Smooth muscle cell (in vitro differentiated cells): ENCODE measurements at regions not wholly inside any gene's neighbourhood (a gene's known extent, or its start where the extent isn't known, plus 50 kb on each side); places are given as distances from the start of the nearest gene placed in this dataset.

Experiments used
- DNase-seq: peaks from one replicate; lab custom pipeline; 2025; ENCODE audit not compliant: unreplicated experiment; lab: John Stamatoyannopoulos, UW
- H2AFZ ChIP-seq: fragments of 200-600 bp; sonication (generic); 2 replicates; pipeline ENCODE4 v1.6.0; 2016; ENCODE audit warnings: antibody characterized with exemption, low read depth, mild to moderate bottlenecking
- H3F3A ChIP-seq: fragments of 200-600 bp; sonication (generic); 2 replicates; pipeline ENCODE4 v1.6.0; 2017; ENCODE audit warnings: antibody characterized with exemption, low read depth
- H3K27ac ChIP-seq: fragments of 200-600 bp; sonication (generic); 2 replicates; pipeline ENCODE4 v1.5.1; 2016; ENCODE audit warnings: low read depth, mild to moderate bottlenecking
- H3K27me3 ChIP-seq: fragments of 200-600 bp; sonication (generic); 2 replicates; pipeline ENCODE4 v1.6.1; 2016; ENCODE audit warnings: low read depth, mild to moderate bottlenecking
- H3K36me3 ChIP-seq: fragments of 200-600 bp; sonication (generic); 2 replicates; pipeline ENCODE4 v1.5.1; 2016; ENCODE audit warnings: low read depth
- H3K4me1 ChIP-seq: fragments of 200-600 bp; sonication (generic); 2 replicates; pipeline ENCODE4 v1.5.1; 2016; ENCODE audit warnings: low read depth
- H3K4me2 ChIP-seq: fragments of 200-600 bp; sonication (generic); 2 replicates; pipeline ENCODE4 v1.6.0; 2016; ENCODE audit warnings: mild to moderate bottlenecking
- H3K4me3 ChIP-seq: fragments of 200-600 bp; sonication (generic); 2 replicates; pipeline ENCODE4 v1.5.1; 2016; ENCODE audit warnings: mild to moderate bottlenecking
- H3K79me2 ChIP-seq: fragments of 200-600 bp; sonication (generic); 2 replicates; pipeline ENCODE4 v1.6.0; 2016; ENCODE audit warnings: low read depth, mild to moderate bottlenecking
- H3K9ac ChIP-seq: fragments of 200-600 bp; sonication (generic); 2 replicates; pipeline ENCODE4 v1.6.0; 2016; ENCODE audit warnings: low read depth
- H3K9me3 ChIP-seq: fragments of 200-600 bp; sonication (generic); replicated peaks from 2 replicates; pipeline ENCODE4 v1.5.1; 2016; ENCODE audit warnings: low read depth
- H4K20me1 ChIP-seq: fragments of 200-600 bp; sonication (generic); 2 replicates; pipeline ENCODE4 v1.6.0; 2016; ENCODE audit warnings: low read depth
- CTCF ChIP-seq: fragments of 200-600 bp; sonication (generic); IDR thresholded peaks from 2 replicates; pipeline ENCODE4 v1.5.1; 2017; ENCODE audit warnings: borderline replicate concordance, mild to moderate bottlenecking, antibody characterized with exemption; ENCODE audit not compliant: insufficient read depth, poor library complexity, severe bottlenecking
- WGBS: methylation state at CpG from one replicate; pipeline ENCODE4 v1.1.7; 2016; ENCODE audit warnings: low lambda C conversion rate; 5-methylcytosine and 5-hydroxymethylcytosine counted together

- H3F3A ChIP-seq = no peaks in the 10 kb centered on the region
- peak overlapping the region; percentile 12 for H3K4me2 ChIP-seq
- TF ChIP-seq CTCF = no peak
- no peaks in the 10 kb centered on the region for H3K9me3 ChIP-seq
- H3K36me3 ChIP-seq = no peaks in the 10 kb centered on the region
- H2AFZ ChIP-seq = no peak overlapping the region
- H3K27me3 ChIP-seq = no peaks in the 10 kb centered on the region
- H3K27ac ChIP-seq = peak overlapping the region; percentile 71
- DNase-seq = no peak
- H3K79me2 ChIP-seq = no peaks in the 10 kb centered on the region
- WGBS = 40% methylated on average over 2 of the region's 2 CpGs
- H4K20me1 ChIP-seq = no peaks in the 10 kb centered on the region
- peaks cover 5% of the 10 kb centered on the region for H3K4me1 ChIP-seq
- no peak overlapping the region for H3K4me3 ChIP-seq
- no peak overlapping the region for H3K9ac ChIP-seq
Observed at GRCh38 chr7:121544726-121545125, 148.6 kb upstream of the FAM3C start.

GRCh38 chr7:121544238-121544637, 148.1 kb upstream of the FAM3C start:
- Histone ChIP-seq H2AFZ (no peak overlapping the region), H3K9ac (no peak overlapping the region), H3K4me2 (peak overlapping the region; percentile 12), H3K27ac (peak overlapping the region; percentile 71), H3K9me3 (no peaks in the 10 kb centered on the region), H3K36me3 (no peaks in the 10 kb centered on the region), H3K79me2 (no peaks in the 10 kb centered on the region), H3K4me1 (peaks cover 5% of the 10 kb centered on the region), H3K27me3 (no peaks in the 10 kb centered on the region), H4K20me1 (no peaks in the 10 kb centered on the region), H3F3A (no peaks in the 10 kb centered on the region), H3K4me3 (no peak overlapping the region)
- 85% methylated on average over 1 of the region's 1 CpG for WGBS
- DNase-seq = no peak
- no peak for TF ChIP-seq CTCF

- Histone ChIP-seq H4K20me1 (no peaks in the 10 kb centered on the region), H3K27ac (no peak overlapping the region), H3K4me2 (no peak overlapping the region), H3K27me3 (no peaks in the 10 kb centered on the region), H3F3A (no peaks in the 10 kb centered on the region), H2AFZ (no peak overlapping the region), H3K36me3 (no peaks in the 10 kb centered on the region), H3K9me3 (no peaks in the 10 kb centered on the region), H3K4me1 (no peaks in the 10 kb centered on the region), H3K9ac (no peak overlapping the region), H3K4me3 (no peak overlapping the region), H3K79me2 (no peaks in the 10 kb centered on the region)
- DNase-seq = no peak
- 97% methylated on average over 1 of the region's 1 CpG for WGBS
- TF ChIP-seq CTCF = no peak
Observed at GRCh38 chr7:121541457-121541856, 145.3 kb upstream of the FAM3C start.

- 83% methylated on average over 1 of the region's 1 CpG for WGBS
- no peaks in the 10 kb centered on the region for H3K9me3 ChIP-seq
Observed at GRCh38 chr7:121540138-121540537, 144.0 kb upstream of the FAM3C start.

More at GRCh38 chr7:121540138-121540537, 144.0 kb upstream of the FAM3C start:
- H3K36me3 ChIP-seq = no peaks in the 10 kb centered on the region
- no peak overlapping the region for H3K27ac ChIP-seq
- TF ChIP-seq CTCF = no peak
- H2AFZ ChIP-seq = no peak overlapping the region
- DNase-seq = no peak
- H3K4me2 ChIP-seq = no peak overlapping the region
- H3F3A ChIP-seq = no peaks in the 10 kb centered on the region
- no peaks in the 10 kb centered on the region for H3K79me2 ChIP-seq
- H3K4me3 ChIP-seq = no peak overlapping the region
- H3K27me3 ChIP-seq = no peaks in the 10 kb centered on the region
- H3K9ac ChIP-seq = no peak overlapping the region
- no peaks in the 10 kb centered on the region for H4K20me1 ChIP-seq
- H3K4me1 ChIP-seq = no peaks in the 10 kb centered on the region
